HEK293T (cell line): ENCODE measurements at regions not wholly inside any gene's neighbourhood (a gene's known extent, or its start where the extent isn't known, plus 50 kb on each side); places are given as distances from the start of the nearest gene placed in this dataset.

ENCODE experiments used
- FOXK2 ChIP-seq: fragments of 450-650 bp; IDR thresholded peaks from 2 replicates; pipeline ENCODE4 v1.6.1; 2016; ENCODE audit warnings: mild to moderate bottlenecking
- FOXM1 ChIP-seq: fragments of 450-650 bp; IDR thresholded peaks from 2 replicates; pipeline ENCODE4 v1.6.1; 2017; ENCODE audit warnings: mild to moderate bottlenecking, borderline replicate concordance
- HDGF ChIP-seq: fragments of 450-650 bp; IDR thresholded peaks from 2 replicates; pipeline ENCODE4 v1.6.1; 2017; ENCODE audit warnings: antibody characterized with exemption, borderline replicate concordance
- PKNOX1 ChIP-seq: fragments of 450-650 bp; IDR thresholded peaks from 2 replicates; pipeline ENCODE4 v1.6.1; 2016

- TF ChIP-seq FOXM1: no peak
- TF ChIP-seq FOXK2: no peak
- no peak for TF ChIP-seq PKNOX1
- TF ChIP-seq HDGF: no peak
Observed at GRCh38 chr2:56648802-56649201, 465.0 kb downstream of the CCDC85A start.
